Adrenal gland (tissue), 5 donors: ENCODE measurements at regions not wholly inside any gene's neighbourhood (a gene's known extent, or its start where the extent isn't known, plus 50 kb on each side); places are given as distances from the start of the nearest gene placed in this dataset.

ENCODE experiments used
- CTCF ChIP-seq, 6 experiments: fragments of 450-650 bp in 4 of 6; fragments of 200-600 bp in 2 of 6; sonication (generic) in 1 of 6; IDR thresholded peaks; 1 replicate in 5 of 6; 2 replicates in 1 of 6; pipeline versions ENCODE4 v1.5.1 to v1.8.0; 2016 to 2021; ENCODE audit warnings: antibody characterized with exemption in 6 of 6, mild to moderate bottlenecking in 2 of 6, moderate library complexity in 1 of 6
- POLR2A ChIP-seq, 2 donors: fragments of 450-650 bp; IDR thresholded peaks; one replicate each; pipeline ENCODE4 v1.6.1; 2017; ENCODE audit warnings: antibody characterized with exemption in 2 of 2, mild to moderate bottlenecking in 2 of 2, moderate library complexity in 1 of 2
- donor health status: DM: no; HTN: no; CAD: no.

GRCh38 chr10:109306698-109307097 lies 616.6 kb downstream of the XPNPEP1 start:
- TF ChIP-seq CTCF (IDR thresholded peaks at IDR 0.05) (no peak), POLR2A (IDR thresholded peaks at IDR 0.05) (no peak)
